ENCODE measurements at regions not wholly inside any gene's neighbourhood (a gene's known extent, or its start where the extent isn't known, plus 50 kb on each side); places are given as distances from the start of the nearest gene placed in this dataset.
"Not testable (repeated sequence)": the region's sequence is repeated elsewhere in the genome, so short reads cannot be mapped to it uniquely, and the experiment has no call there.

GRCh38 chr2:84301717-84302116 is 157.4 kb downstream of the SUCLG1 start:
- DNase-seq = no peak
- peaks cover 3% of the 10 kb centered on the region for H3K27me3 Mint-ChIP-seq
- H3K4me3 Mint-ChIP-seq = no peak overlapping the region
- no peaks in the 10 kb centered on the region for H3K4me1 Mint-ChIP-seq
- H3K27ac Mint-ChIP-seq = no peak overlapping the region
- peaks cover 2% of the 10 kb centered on the region for H3K9me3 Mint-ChIP-seq
- CTCF ChIA-PET = no interaction called here
- H3K36me3 Mint-ChIP-seq = no peaks in the 10 kb centered on the region

GRCh38 chr2:84300696-84301029 is 158.4 kb downstream of the SUCLG1 start:
- Mint-ChIP-seq H3K27ac (no peak overlapping the region), H3K9me3 (no peaks in the 10 kb centered on the region), H3K27me3 (peaks cover 3% of the 10 kb centered on the region), H3K36me3 (no peaks in the 10 kb centered on the region), H3K4me3 (no peak overlapping the region), H3K4me1 (no peaks in the 10 kb centered on the region)
- CTCF ChIA-PET = interaction anchor here (1.0 kb wide), 1 partner anchor 16 kb away, joined by 3 read pairs; no protein-coding TSS in a partner anchor
- DNase-seq = no peak

GRCh38 chr2:84300001-84300695 is 158.9 kb downstream of the SUCLG1 start:
- not testable (repeated sequence) for H3K27me3 Mint-ChIP-seq, H3K27ac Mint-ChIP-seq, H3K9me3 Mint-ChIP-seq, H3K4me3 Mint-ChIP-seq, DNase-seq, H3K4me1 Mint-ChIP-seq, H3K36me3 Mint-ChIP-seq
- CTCF ChIA-PET = interaction anchor here (1.0 kb wide), 1 partner anchor 15 kb away, joined by 3 read pairs; no protein-coding TSS in a partner anchor

- H3K36me3 Mint-ChIP-seq = no peaks in the 10 kb centered on the region
- no peak for DNase-seq
- no peak overlapping the region for H3K4me3 Mint-ChIP-seq
- H3K27ac Mint-ChIP-seq = no peak overlapping the region
- H3K4me1 Mint-ChIP-seq = no peaks in the 10 kb centered on the region
- H3K27me3 Mint-ChIP-seq = peaks cover 3% of the 10 kb centered on the region
- CTCF ChIA-PET = interaction anchor here (2.0 kb wide), 1 partner anchor 16 kb away, joined by 8 read pairs; no protein-coding TSS in a partner anchor
- H3K9me3 Mint-ChIP-seq = no peaks in the 10 kb centered on the region
Measured at GRCh38 chr2:84299211-84299775, 159.8 kb downstream of the SUCLG1 start.

- DNase-seq = no peak
- H3K36me3 Mint-ChIP-seq = no peaks in the 10 kb centered on the region
- CTCF ChIA-PET = no interaction called here
Measured at GRCh38 chr2:84297155-84297554, 161.9 kb downstream of the SUCLG1 start.

GRCh38 chr2:84293791-84294380 is 165.2 kb downstream of the SUCLG1 start:
- CTCF ChIA-PET = no interaction called here
- H3K4me3 Mint-ChIP-seq = no peak overlapping the region

More at GRCh38 chr2:84297155-84297554, 161.9 kb downstream of the SUCLG1 start:
- Mint-ChIP-seq H3K4me1 (no peaks in the 10 kb centered on the region), H3K27me3 (peaks cover 6% of the 10 kb centered on the region), H3K4me3 (no peak overlapping the region), H3K9me3 (no peaks in the 10 kb centered on the region), H3K27ac (no peak overlapping the region)

GRCh38 chr2:84292545-84292944 is 166.5 kb downstream of the SUCLG1 start:
- Mint-ChIP-seq H3K27ac (no peak overlapping the region), H3K9me3 (no peaks in the 10 kb centered on the region), H3K36me3 (no peaks in the 10 kb centered on the region), H3K27me3 (peaks cover 6% of the 10 kb centered on the region), H3K4me1 (no peaks in the 10 kb centered on the region), H3K4me3 (no peak overlapping the region)
- CTCF ChIA-PET = no interaction called here
- DNase-seq = no peak

More at GRCh38 chr2:84293791-84294380, 165.2 kb downstream of the SUCLG1 start:
- H3K36me3 Mint-ChIP-seq = no peaks in the 10 kb centered on the region
- no peaks in the 10 kb centered on the region for H3K9me3 Mint-ChIP-seq
- H3K27me3 Mint-ChIP-seq = peaks cover 6% of the 10 kb centered on the region
- H3K27ac Mint-ChIP-seq = no peak overlapping the region
- DNase-seq = no peak
- no peaks in the 10 kb centered on the region for H3K4me1 Mint-ChIP-seq

GRCh38 chr2:84290537-84290936 is 168.5 kb downstream of the SUCLG1 start:
- CTCF ChIA-PET = interaction anchor here (1.4 kb wide), 1 partner anchor 14 kb away, joined by 3 read pairs; no protein-coding TSS in a partner anchor
- H3K27me3 Mint-ChIP-seq = peaks cover 10% of the 10 kb centered on the region
- H3K4me1 Mint-ChIP-seq = no peaks in the 10 kb centered on the region
- H3K9me3 Mint-ChIP-seq = no peaks in the 10 kb centered on the region
- no peaks in the 10 kb centered on the region for H3K36me3 Mint-ChIP-seq
- no peak for DNase-seq
- no peak overlapping the region for H3K4me3 Mint-ChIP-seq
- H3K27ac Mint-ChIP-seq = no peak overlapping the region

- CTCF ChIA-PET = no interaction called here
- Mint-ChIP-seq H3K27me3 (peaks cover 10% of the 10 kb centered on the region), H3K27ac (no peak overlapping the region), H3K9me3 (no peaks in the 10 kb centered on the region), H3K36me3 (no peaks in the 10 kb centered on the region), H3K4me3 (no peak overlapping the region), H3K4me1 (no peaks in the 10 kb centered on the region)
- no peak for DNase-seq
Measured at GRCh38 chr2:84288293-84288692, 170.8 kb downstream of the SUCLG1 start.

- Mint-ChIP-seq H3K4me3 (no peak overlapping the region), H3K9me3 (no peaks in the 10 kb centered on the region), H3K27me3 (peaks cover 4% of the 10 kb centered on the region), H3K36me3 (no peaks in the 10 kb centered on the region), H3K27ac (no peak overlapping the region), H3K4me1 (no peaks in the 10 kb centered on the region)
- DNase-seq = no peak
- CTCF ChIA-PET = no interaction called here
Measured at GRCh38 chr2:84286878-84287277, 172.2 kb downstream of the SUCLG1 start.

GRCh38 chr2:84285056-84285747 is 173.9 kb downstream of the SUCLG1 start:
- Mint-ChIP-seq H3K36me3 (no peaks in the 10 kb centered on the region), H3K4me1 (no peaks in the 10 kb centered on the region), H3K27me3 (peaks cover 4% of the 10 kb centered on the region), H3K9me3 (no peaks in the 10 kb centered on the region), H3K27ac (no peak overlapping the region), H3K4me3 (no peak overlapping the region)
- CTCF ChIA-PET = interaction anchor here (0.7 kb wide), 1 partner anchor 15 kb away, joined by 3 read pairs; no protein-coding TSS in a partner anchor
- no peak for DNase-seq

GRCh38 chr2:84283506-84283905 is 175.6 kb downstream of the SUCLG1 start:
- peaks cover under 1% of the 10 kb centered on the region for H3K4me1 Mint-ChIP-seq
- no peak overlapping the region for H3K27ac Mint-ChIP-seq
- H3K27me3 Mint-ChIP-seq = peaks cover 4% of the 10 kb centered on the region
- no peak overlapping the region for H3K4me3 Mint-ChIP-seq
- no peaks in the 10 kb centered on the region for H3K36me3 Mint-ChIP-seq
- CTCF ChIA-PET = no interaction called here
- DNase-seq = no peak
- H3K9me3 Mint-ChIP-seq = no peaks in the 10 kb centered on the region

- no peak for DNase-seq
- CTCF ChIA-PET = interaction anchor here (0.5 kb wide), 1 partner anchor 31 kb away, joined by 3 read pairs; no protein-coding TSS in a partner anchor
- H3K27ac Mint-ChIP-seq = no peak overlapping the region
- H3K4me3 Mint-ChIP-seq = no peak overlapping the region
- no peaks in the 10 kb centered on the region for H3K9me3 Mint-ChIP-seq
- no peaks in the 10 kb centered on the region for H3K36me3 Mint-ChIP-seq
- H3K27me3 Mint-ChIP-seq = peaks cover 4% of the 10 kb centered on the region
- H3K4me1 Mint-ChIP-seq = peaks cover 5% of the 10 kb centered on the region
Measured at GRCh38 chr2:84281510-84281909, 177.6 kb downstream of the SUCLG1 start.

- H3K4me3 Mint-ChIP-seq = no peak overlapping the region
- H3K36me3 Mint-ChIP-seq = no peaks in the 10 kb centered on the region
- peaks cover 7% of the 10 kb centered on the region for H3K4me1 Mint-ChIP-seq
- CTCF ChIA-PET = no interaction called here
- no peak for DNase-seq
- H3K9me3 Mint-ChIP-seq = no peaks in the 10 kb centered on the region
- H3K27ac Mint-ChIP-seq = no peak overlapping the region
- peaks cover 2% of the 10 kb centered on the region for H3K27me3 Mint-ChIP-seq
Measured at GRCh38 chr2:84280873-84281272, 178.2 kb downstream of the SUCLG1 start.
